ENCODE measurements at regions not wholly inside any gene's neighbourhood (a gene's known extent, or its start where the extent isn't known, plus 50 kb on each side); places are given as distances from the start of the nearest gene placed in this dataset.

- DNase-seq (ENCODE audit: low read depth), result no peak
- H3K4me3 ChIP-seq (ENCODE audit: low read length), result no peak overlapping the region
- TF ChIP-seq CTCF (IDR thresholded peaks at IDR 0.05; ENCODE audit: insufficient read depth, low read depth, low read length, missing control alignments), result no peak
Measured at GRCh38 chr1:178030467-178030866, 60.6 kb upstream of the SEC16B start.

- peak; percentile 91 for TF ChIP-seq CTCF (IDR thresholded peaks at IDR 0.05; ENCODE audit: insufficient read depth, low read depth, low read length, missing control alignments)
- DNase-seq (ENCODE audit: low read depth), result peak; percentile 88
- H3K4me3 ChIP-seq (ENCODE audit: low read length), result no peak overlapping the region
Measured at GRCh38 chr1:178031856-178032320, 62.0 kb upstream of the RASAL2 start.

GRCh38 chr1:178033019-178033418 is 60.9 kb upstream of the RASAL2 start:
- no peak overlapping the region for H3K4me3 ChIP-seq (ENCODE audit: low read length)
- TF ChIP-seq CTCF (IDR thresholded peaks at IDR 0.05; ENCODE audit: insufficient read depth, low read depth, low read length, missing control alignments), result no peak
- no peak for DNase-seq (ENCODE audit: low read depth)

GRCh38 chr1:178034676-178035075 is 59.2 kb upstream of the RASAL2 start:
- TF ChIP-seq CTCF (IDR thresholded peaks at IDR 0.05; ENCODE audit: insufficient read depth, low read depth, low read length, missing control alignments), result no peak

GRCh38 chr1:178036090-178036489 is 57.8 kb upstream of the RASAL2 start:
- no peak for DNase-seq (ENCODE audit: low read depth)
- no peak overlapping the region for H3K4me3 ChIP-seq (ENCODE audit: low read length)
- no peak for TF ChIP-seq CTCF (IDR thresholded peaks at IDR 0.05; ENCODE audit: insufficient read depth, low read depth, low read length, missing control alignments)

More at GRCh38 chr1:178034676-178035075, 59.2 kb upstream of the RASAL2 start:
- DNase-seq (ENCODE audit: low read depth), result no peak
- H3K4me3 ChIP-seq (ENCODE audit: low read length), result no peak overlapping the region

GRCh38 chr1:178037510-178038253 is 56.2 kb upstream of the RASAL2 start:
- H3K4me3 ChIP-seq (ENCODE audit: low read length), result peak overlapping the region; percentile 59
- peak; percentile 62 for DNase-seq (ENCODE audit: low read depth)
- peak; percentile 66 for TF ChIP-seq CTCF (IDR thresholded peaks at IDR 0.05; ENCODE audit: insufficient read depth, low read depth, low read length, missing control alignments)

GRCh38 chr1:178038372-178038771 is 55.5 kb upstream of the RASAL2 start:
- H3K4me3 ChIP-seq (ENCODE audit: low read length), result peak overlapping the region; percentile 59
- no peak for DNase-seq (ENCODE audit: low read depth)
- no peak for TF ChIP-seq CTCF (IDR thresholded peaks at IDR 0.05; ENCODE audit: insufficient read depth, low read depth, low read length, missing control alignments)
